Mesodermal cell (in vitro differentiated cells): ENCODE measurements at regions not wholly inside any gene's neighbourhood (a gene's known extent, or its start where the extent isn't known, plus 50 kb on each side); places are given as distances from the start of the nearest gene placed in this dataset.

Experiments used
- H3K27ac ChIP-seq: 2 replicates; pipeline ENCODE4 v1.7.0; 2013; ENCODE audit warnings: mild to moderate bottlenecking, low read depth, low read length, moderate library complexity; ENCODE audit not compliant: severe bottlenecking
- H3K36me3 ChIP-seq: 2 replicates; pipeline ENCODE4 v1.7.1; 2013; ENCODE audit warnings: mild to moderate bottlenecking, low read length, moderate library complexity; ENCODE audit not compliant: control insufficient read depth, insufficient read depth
- H3K4me1 ChIP-seq: one replicate; pipeline ENCODE4 v1.7.1; 2013; ENCODE audit warnings: mild to moderate bottlenecking, low read length; ENCODE audit not compliant: insufficient read depth, control insufficient read depth, poor library complexity, severe bottlenecking
- H3K4me3 ChIP-seq: 2 replicates; pipeline ENCODE4 v1.7.0; 2013; ENCODE audit warnings: low read length, control low read depth, mild to moderate bottlenecking; ENCODE audit not compliant: insufficient read depth, poor library complexity, severe bottlenecking; ENCODE audit errors: extremely low read depth
- H3K9me3 ChIP-seq: 2 replicates; pipeline ENCODE4 v1.7.1; 2013; ENCODE audit warnings: mild to moderate bottlenecking, low read length, moderate library complexity; ENCODE audit not compliant: control insufficient read depth
- WGBS, 2 experiments: methylation state at CpG; one replicate each; pipeline ENCODE4 v1.1.5; 2013; ENCODE audit warnings: missing lambda C conversion rate in 2 of 2; ENCODE audit not compliant: insufficient coverage in 2 of 2; 5-methylcytosine and 5-hydroxymethylcytosine counted together

GRCh38 chr16:50925758-50926357, 184.0 kb downstream of the CYLD start:
- H3K4me3 ChIP-seq, result no peak overlapping the region
- H3K4me1 ChIP-seq, result no peaks in the 10 kb centered on the region
- no peaks in the 10 kb centered on the region for H3K36me3 ChIP-seq
- H3K9me3 ChIP-seq, result no peaks in the 10 kb centered on the region
- WGBS, 2 experiments, result 86 to 95% methylated on average over 5 of the region's 7 CpGs
- H3K27ac ChIP-seq, result no peak overlapping the region

- H3K36me3 ChIP-seq, result no peaks in the 10 kb centered on the region
- no peak overlapping the region for H3K4me3 ChIP-seq
- no peaks in the 10 kb centered on the region for H3K9me3 ChIP-seq
- no peak overlapping the region for H3K27ac ChIP-seq
- H3K4me1 ChIP-seq, result no peaks in the 10 kb centered on the region
- 95 to 96% methylated on average over 6 to 7 of the region's 8 CpGs for WGBS, 2 experiments
Measured at GRCh38 chr16:50924759-50925545, 183.1 kb downstream of the CYLD start.

GRCh38 chr16:50917950-50918703, 176.2 kb downstream of the CYLD start:
- no peak overlapping the region for H3K27ac ChIP-seq
- H3K36me3 ChIP-seq, result no peaks in the 10 kb centered on the region
- WGBS, 2 experiments, result 87 to 89% methylated on average over 9 to 13 of the region's 16 CpGs
- no peaks in the 10 kb centered on the region for H3K9me3 ChIP-seq
- H3K4me1 ChIP-seq, result no peaks in the 10 kb centered on the region
- H3K4me3 ChIP-seq, result no peak overlapping the region

GRCh38 chr16:50916040-50916439, 174.2 kb downstream of the CYLD start:
- Histone ChIP-seq H3K4me3 (no peak overlapping the region), H3K4me1 (no peaks in the 10 kb centered on the region), H3K36me3 (no peaks in the 10 kb centered on the region), H3K9me3 (no peaks in the 10 kb centered on the region), H3K27ac (no peak overlapping the region)

- no peaks in the 10 kb centered on the region for H3K36me3 ChIP-seq
- no peaks in the 10 kb centered on the region for H3K9me3 ChIP-seq
- no peak overlapping the region for H3K27ac ChIP-seq
- 83 to 94% methylated on average over 2 of the region's 2 CpGs for WGBS, 2 experiments
- H3K4me1 ChIP-seq, result no peaks in the 10 kb centered on the region
- no peak overlapping the region for H3K4me3 ChIP-seq
Measured at GRCh38 chr16:50915120-50915519, 173.2 kb downstream of the CYLD start.

- H3K4me3 ChIP-seq, result no peak overlapping the region
- no peaks in the 10 kb centered on the region for H3K9me3 ChIP-seq
- no peak overlapping the region for H3K27ac ChIP-seq
- no peaks in the 10 kb centered on the region for H3K4me1 ChIP-seq
- WGBS, 2 experiments, result 70 to 81% methylated on average over 7 to 8 of the region's 10 CpGs
- H3K36me3 ChIP-seq, result no peaks in the 10 kb centered on the region
Measured at GRCh38 chr16:50910736-50911100, 168.8 kb downstream of the CYLD start.

GRCh38 chr16:50909831-50910735, 168.2 kb downstream of the CYLD start:
- H3K36me3 ChIP-seq, result no peaks in the 10 kb centered on the region
- WGBS, 2 experiments, result 83 to 86% methylated on average over 9 to 10 of the region's 10 CpGs
- no peak overlapping the region for H3K27ac ChIP-seq
- no peaks in the 10 kb centered on the region for H3K4me1 ChIP-seq
- H3K4me3 ChIP-seq, result no peak overlapping the region
- no peaks in the 10 kb centered on the region for H3K9me3 ChIP-seq

- no peak overlapping the region for H3K27ac ChIP-seq
- H3K4me1 ChIP-seq, result no peaks in the 10 kb centered on the region
- WGBS, 2 experiments, result 92 to 94% methylated on average over 4 to 7 of the region's 7 CpGs
- no peaks in the 10 kb centered on the region for H3K36me3 ChIP-seq
- H3K4me3 ChIP-seq, result no peak overlapping the region
- H3K9me3 ChIP-seq, result no peaks in the 10 kb centered on the region
Measured at GRCh38 chr16:50908468-50908867, 166.6 kb downstream of the CYLD start.

- no peaks in the 10 kb centered on the region for H3K36me3 ChIP-seq
- H3K27ac ChIP-seq, result no peak overlapping the region
- 81 to 88% methylated on average over 4 to 7 of the region's 10 CpGs for WGBS, 2 experiments
- no peak overlapping the region for H3K4me3 ChIP-seq
- H3K9me3 ChIP-seq, result no peaks in the 10 kb centered on the region
- no peaks in the 10 kb centered on the region for H3K4me1 ChIP-seq
Measured at GRCh38 chr16:50906454-50906853, 164.6 kb downstream of the CYLD start.

- Histone ChIP-seq H3K9me3 (no peaks in the 10 kb centered on the region), H3K4me1 (no peaks in the 10 kb centered on the region), H3K4me3 (no peak overlapping the region), H3K36me3 (no peaks in the 10 kb centered on the region), H3K27ac (no peak overlapping the region)
- 80 to 83% methylated on average over 1 of the region's 1 CpG for WGBS, 2 experiments
Measured at GRCh38 chr16:50902457-50902856, 160.6 kb downstream of the CYLD start.
